GM12892 (cell line): ENCODE measurements at regions not wholly inside any gene's neighbourhood (a gene's known extent, or its start where the extent isn't known, plus 50 kb on each side); places are given as distances from the start of the nearest gene placed in this dataset.

Experiments
- POLR2A ChIP-seq: IDR thresholded peaks from 2 replicates; pipeline ENCODE4 v1.6.1; 2011; ENCODE audit warnings: low read depth, low read length, control low read depth
- POLR2AphosphoS5 ChIP-seq: IDR thresholded peaks from 2 replicates; pipeline ENCODE4 v1.6.1; 2011; ENCODE audit warnings: low read depth, low read length, control low read depth
- TAF1 ChIP-seq: IDR thresholded peaks from 2 replicates; pipeline ENCODE4 v1.6.1; 2011; ENCODE audit warnings: low read depth, mild to moderate bottlenecking, control low read depth, low read length, borderline replicate concordance

GRCh38 chr15:98412852-98413251, 235.5 kb upstream of the IGF1R start:
- no peak for TF ChIP-seq TAF1
- no peak for TF ChIP-seq POLR2A
- TF ChIP-seq POLR2AphosphoS5 = no peak
